Peyer's patch (tissue), 4 donors: ENCODE measurements at regions not wholly inside any gene's neighbourhood (a gene's known extent, or its start where the extent isn't known, plus 50 kb on each side); places are given as distances from the start of the nearest gene placed in this dataset.

Experiments
- CTCF ChIP-seq, 6 experiments: fragments of 450-650 bp in 4 of 6; fragments of 200-600 bp in 2 of 6; sonication (generic) in 1 of 6; IDR thresholded peaks; one replicate each; pipeline ENCODE4 v1.5.1; 2017 to 2019; ENCODE audit warnings: antibody characterized with exemption in 6 of 6, mild to moderate bottlenecking in 3 of 6, moderate library complexity in 1 of 6
- POLR2A ChIP-seq, 2 donors: fragments of 450-650 bp; IDR thresholded peaks; one replicate each; pipeline ENCODE4 v1.5.1; 2017; ENCODE audit warnings: antibody characterized with exemption in 2 of 2, mild to moderate bottlenecking in 2 of 2, moderate library complexity in 2 of 2

- TF ChIP-seq POLR2A (IDR thresholded peaks at IDR 0.05) (no peak), CTCF (IDR thresholded peaks at IDR 0.05) (no peak)
These were observed 320.5 kb downstream of the DHX35 start for GRCh38 chr20:39282619-39283092.
